Epithelial cell of esophagus (primary cell): ENCODE measurements at regions not wholly inside any gene's neighbourhood (a gene's known extent, or its start where the extent isn't known, plus 50 kb on each side); places are given as distances from the start of the nearest gene placed in this dataset.

ENCODE experiments used
- DNase-seq: peaks from one replicate; pipeline ENCODE4 v3.0.0; 2010; ENCODE audit warnings: low read depth
- H3K4me3 ChIP-seq: 2 replicates; pipeline ENCODE4 v1.5.1; 2011; ENCODE audit warnings: mild to moderate bottlenecking, low read length, control low read depth
- CTCF ChIP-seq: IDR thresholded peaks from 2 replicates; pipeline ENCODE4 v1.5.1; 2011; ENCODE audit warnings: low read depth, mild to moderate bottlenecking, low read length, control low read depth, inconsistent platforms; ENCODE audit not compliant: insufficient read depth; ENCODE audit errors: missing control alignments

DNA sequence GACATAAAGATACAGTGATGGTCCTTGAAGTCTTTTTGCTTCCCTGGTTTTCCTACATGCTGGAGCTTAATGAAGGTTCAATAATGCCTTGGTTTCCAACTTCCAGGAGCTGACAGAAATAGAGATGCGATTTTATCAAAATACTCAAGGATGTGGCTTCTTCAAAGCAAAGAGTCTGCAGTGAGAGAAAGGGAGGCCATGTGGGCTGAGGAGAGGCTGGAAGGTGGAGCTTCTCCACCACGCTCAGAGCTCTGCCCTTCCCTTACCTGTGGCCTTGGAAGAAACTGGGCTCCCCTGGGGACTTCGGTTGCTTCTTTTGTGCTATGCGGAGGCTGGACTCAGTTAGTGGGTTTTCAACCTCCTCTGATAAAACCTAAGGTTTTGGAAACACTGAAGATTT lies 175.0 kb upstream of the APCDD1 start:
- no peak overlapping the region for H3K4me3 ChIP-seq
- no peak for TF ChIP-seq CTCF
- DNase-seq: no peak

DNA sequence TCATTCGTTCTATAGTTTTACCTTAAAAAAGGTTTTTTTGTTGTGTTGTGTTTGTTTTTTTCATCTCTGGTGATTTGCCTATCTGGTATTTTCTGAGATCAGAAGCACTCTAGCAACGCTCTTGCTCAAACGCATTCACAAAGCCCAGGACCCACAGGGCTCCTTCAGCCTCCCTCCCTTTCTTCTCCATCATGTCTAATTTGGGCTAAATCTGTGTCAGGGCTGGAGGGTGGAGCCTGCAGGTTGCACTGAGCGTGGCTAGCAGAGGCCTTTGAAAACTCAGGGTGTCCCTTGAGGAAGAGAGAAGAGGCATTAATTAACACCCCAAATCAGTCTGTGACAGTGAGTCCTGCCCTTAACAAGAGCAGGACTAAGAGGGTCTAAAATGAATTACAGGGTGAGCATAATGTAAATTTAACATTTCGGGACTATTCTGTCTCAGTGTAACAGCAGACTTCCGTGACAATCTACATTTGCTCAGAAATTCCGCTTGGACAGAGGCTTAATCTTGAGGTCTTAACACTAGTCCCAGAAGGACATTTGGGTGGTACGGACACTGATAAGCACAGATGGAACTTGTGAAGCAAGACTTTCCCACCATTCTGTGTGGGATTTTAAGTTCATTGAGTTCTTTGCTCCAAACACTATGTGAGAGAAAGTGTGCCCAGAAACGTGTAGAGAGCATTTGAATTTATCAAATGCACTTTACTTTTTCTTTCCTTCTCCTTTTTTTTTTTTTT lies 174.4 kb upstream of the APCDD1 start:
- H3K4me3 ChIP-seq: no peak overlapping the region
- no peak for DNase-seq
- TF ChIP-seq CTCF: no peak

GRCh38 chr18:10284540-10285282 lies 169.7 kb upstream of the APCDD1 start:
- no peak overlapping the region for H3K4me3 ChIP-seq
- TF ChIP-seq CTCF: no peak
- DNase-seq: no peak

GRCh38 chr18:10285283-10285640 lies 169.2 kb upstream of the APCDD1 start:
- H3K4me3 ChIP-seq: no peak overlapping the region
- DNase-seq: no peak
- no peak for TF ChIP-seq CTCF

DNA sequence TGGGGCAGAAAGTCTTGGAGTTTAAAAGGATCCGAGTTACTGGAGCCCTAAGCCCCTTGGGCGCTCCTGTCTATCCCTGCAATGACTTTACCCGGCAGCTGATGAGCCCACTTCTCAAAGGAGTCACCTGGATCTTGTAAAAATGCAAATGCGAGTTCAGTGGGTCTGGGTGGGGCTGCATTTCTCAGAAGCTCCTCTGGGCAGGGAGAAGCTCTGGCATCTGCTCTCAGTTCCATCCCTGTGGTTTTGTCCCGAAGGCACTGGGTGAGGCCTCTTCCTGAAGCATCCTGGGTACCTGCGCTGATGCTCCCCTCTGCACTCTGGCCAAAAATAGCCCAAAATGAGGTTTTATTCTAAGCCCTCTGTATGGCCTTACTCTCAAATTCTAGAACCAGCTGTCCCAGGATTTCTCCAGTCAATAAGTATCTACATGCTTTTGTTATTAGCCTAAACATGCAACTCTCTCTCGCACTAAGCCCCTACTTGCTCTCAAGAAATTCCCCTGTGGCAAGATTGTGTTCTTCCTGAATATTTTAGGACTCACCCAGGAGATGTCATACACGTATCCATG lies 167.8 kb upstream of the APCDD1 start:
- no peak for TF ChIP-seq CTCF
- H3K4me3 ChIP-seq: no peak overlapping the region
- no peak for DNase-seq

- H3K4me3 ChIP-seq: no peak overlapping the region
- no peak for DNase-seq
- no peak for TF ChIP-seq CTCF
Measured at GRCh38 chr18:10289251-10289650, 165.2 kb upstream of the APCDD1 start.
